Loucy (cell line): ENCODE measurements at regions not wholly inside any gene's neighbourhood (a gene's known extent, or its start where the extent isn't known, plus 50 kb on each side); places are given as distances from the start of the nearest gene placed in this dataset.

Experiments used
- CTCF ChIP-seq: fragments of 200-600 bp; sonication (generic); conservative IDR thresholded peaks from 2 replicates; pipeline ENCODE4 v1.5.1; 2014; ENCODE audit warnings: mild to moderate bottlenecking, antibody characterized with exemption, low read length
- EZH2phosphoT487 ChIP-seq: fragments of 200-600 bp; IDR thresholded peaks from 2 replicates; pipeline ENCODE4 v1.6.1; 2018; ENCODE audit warnings: antibody characterized with exemption, mild to moderate bottlenecking, moderate library complexity, borderline replicate concordance

GRCh38 chr21:22456241-22456640 lies 1458.0 kb downstream of the NCAM2 start:
- TF ChIP-seq EZH2phosphoT487, result no peak
- no peak for TF ChIP-seq CTCF
